GM21717 (cell line): ENCODE measurements at regions not wholly inside any gene's neighbourhood (a gene's known extent, or its start where the extent isn't known, plus 50 kb on each side); places are given as distances from the start of the nearest gene placed in this dataset.

Experiments
- ATAC-seq: cut with Tn5 transposase; IDR thresholded peaks from one replicate; pipeline ENCODE4 v1.9.1; 2021; ENCODE audit warnings: mild to moderate bottlenecking, moderate library complexity; ENCODE audit not compliant: unreplicated experiment

DNA sequence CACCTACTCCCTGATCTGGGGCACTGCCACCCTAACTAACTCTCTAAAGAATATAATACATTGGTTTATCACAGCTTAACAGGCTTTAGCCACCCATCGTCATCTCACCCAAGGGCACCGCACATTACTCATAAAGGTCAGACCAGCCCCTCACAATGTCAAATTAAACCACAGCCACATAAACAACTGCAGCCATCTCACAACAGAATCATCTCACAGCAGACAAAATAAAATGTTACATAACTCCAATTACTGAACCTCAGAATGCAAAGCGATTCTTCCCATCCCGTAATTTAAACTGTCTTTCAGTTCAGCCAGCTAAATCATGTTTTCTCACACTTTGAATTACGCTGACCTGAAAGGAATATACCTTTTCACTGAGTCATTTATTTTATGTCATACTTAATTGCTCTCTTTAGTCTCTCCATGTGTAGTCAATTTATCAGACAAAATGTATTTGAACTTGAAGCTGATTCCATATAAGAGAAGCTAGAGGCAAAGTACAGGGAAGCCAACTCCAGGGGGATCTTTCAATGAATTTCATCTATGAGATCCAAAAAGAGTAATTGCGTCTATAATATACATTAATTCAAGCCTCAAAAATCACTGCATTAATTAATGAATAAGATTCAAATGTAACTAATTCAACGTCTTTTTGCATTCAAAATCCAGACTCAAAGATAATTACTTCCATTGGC, 96.9 kb upstream of the NEBL start:
- ATAC-seq, result no peak

DNA sequence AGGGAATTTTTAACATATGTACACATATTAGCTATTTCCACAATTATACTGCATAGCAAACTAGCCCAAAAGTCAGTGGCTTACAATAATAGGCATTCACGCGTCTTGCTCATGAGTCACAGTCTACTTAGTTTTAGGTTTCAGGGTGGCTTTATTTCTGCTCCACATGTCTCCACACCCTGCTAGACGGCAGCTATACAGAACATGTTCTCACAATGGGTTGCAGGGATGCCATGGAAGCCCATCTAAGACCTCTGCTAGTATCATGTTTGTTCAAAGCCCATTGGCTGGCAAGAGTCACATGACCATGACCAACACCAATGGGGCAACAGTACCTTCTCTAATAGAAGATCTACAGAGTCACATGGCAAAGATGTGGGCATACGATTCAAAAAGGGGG, 96.3 kb upstream of the NEBL start:
- no peak for ATAC-seq

DNA sequence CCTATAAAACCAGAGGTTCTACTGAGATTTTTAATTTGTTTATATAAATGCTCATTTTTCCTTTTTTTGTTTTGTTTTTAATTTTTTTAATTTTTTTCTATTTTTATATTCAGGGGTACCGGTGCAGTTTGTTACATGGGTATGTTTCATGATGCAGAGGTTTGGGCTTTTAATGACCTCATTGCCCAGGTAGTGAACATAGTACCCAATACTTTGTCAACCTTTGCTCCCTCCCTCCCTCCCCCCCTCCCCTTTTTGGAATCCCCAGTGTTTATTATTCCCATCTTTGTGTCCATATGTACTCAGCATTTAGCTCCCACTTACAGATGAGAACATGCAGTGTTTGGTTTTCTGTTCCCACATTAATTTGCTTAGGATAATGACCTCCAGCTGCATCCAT, 94.4 kb upstream of the NEBL start:
- no peak for ATAC-seq

DNA sequence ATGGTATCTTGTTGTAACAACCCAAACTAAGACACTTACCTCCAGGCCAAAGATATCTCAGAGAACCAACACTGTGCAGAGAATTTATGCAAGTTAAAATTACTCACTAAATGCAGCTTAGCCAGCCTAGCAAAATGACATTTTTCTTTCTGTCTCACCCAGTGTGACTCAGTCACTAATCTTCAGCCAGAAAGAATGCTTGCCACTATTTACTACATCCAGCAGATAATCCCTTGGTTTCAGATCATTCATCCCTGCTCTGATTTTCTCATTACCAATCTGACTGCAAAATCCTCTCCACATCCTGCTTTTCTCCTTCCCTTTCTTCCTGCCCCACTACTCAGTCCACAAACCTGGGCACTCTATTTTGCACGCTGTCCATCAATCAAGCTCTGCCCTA, 93.5 kb upstream of the NEBL start:
- no peak for ATAC-seq

DNA sequence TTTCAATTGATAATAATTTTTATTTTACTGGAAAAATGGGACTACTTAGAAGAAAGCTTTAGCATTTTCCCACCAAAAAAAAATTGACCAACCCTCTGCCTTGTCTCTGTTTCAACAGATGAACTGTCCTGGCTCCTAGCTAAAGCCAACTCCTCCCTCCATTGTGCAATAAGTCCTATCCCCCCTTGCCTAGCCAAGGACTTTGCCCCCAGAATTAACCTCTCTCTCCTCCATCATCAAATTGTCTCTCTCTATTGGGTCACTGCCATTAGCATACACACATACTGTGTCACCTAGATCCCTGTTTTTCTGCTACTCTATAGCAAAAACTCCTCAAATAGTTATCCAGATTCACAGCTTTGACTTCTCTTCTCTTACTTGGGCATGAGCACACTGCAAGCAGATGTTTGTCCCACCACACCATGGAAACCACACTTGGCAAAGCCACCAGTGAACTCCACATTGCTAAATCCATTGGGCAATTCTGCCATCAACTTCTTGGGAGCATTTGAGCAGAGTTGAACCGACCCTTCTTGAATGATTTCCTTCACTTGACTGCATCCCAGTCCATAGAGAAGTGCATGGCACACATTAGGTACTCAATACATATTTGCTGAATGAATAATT, 91.4 kb upstream of the NEBL start:
- no peak for ATAC-seq

DNA sequence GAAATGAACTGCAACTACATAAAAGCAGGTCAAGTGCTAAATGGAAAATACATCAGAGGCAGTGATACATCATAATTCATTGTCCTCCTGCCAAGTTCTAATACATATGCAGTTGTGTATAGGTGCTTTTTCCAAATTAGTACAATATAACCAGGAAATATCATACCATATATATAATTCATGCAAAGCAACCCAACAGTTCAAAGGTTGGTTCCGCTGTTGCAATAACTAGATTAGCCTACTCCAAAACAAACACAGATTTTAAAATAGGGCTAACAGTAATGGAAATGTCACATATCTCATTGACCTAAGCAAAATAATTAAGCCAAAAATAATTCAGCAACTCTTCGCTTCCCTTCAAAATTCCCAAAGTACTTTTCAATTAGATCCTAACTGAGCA, 88.9 kb upstream of the NEBL start:
- ATAC-seq, result no peak

DNA sequence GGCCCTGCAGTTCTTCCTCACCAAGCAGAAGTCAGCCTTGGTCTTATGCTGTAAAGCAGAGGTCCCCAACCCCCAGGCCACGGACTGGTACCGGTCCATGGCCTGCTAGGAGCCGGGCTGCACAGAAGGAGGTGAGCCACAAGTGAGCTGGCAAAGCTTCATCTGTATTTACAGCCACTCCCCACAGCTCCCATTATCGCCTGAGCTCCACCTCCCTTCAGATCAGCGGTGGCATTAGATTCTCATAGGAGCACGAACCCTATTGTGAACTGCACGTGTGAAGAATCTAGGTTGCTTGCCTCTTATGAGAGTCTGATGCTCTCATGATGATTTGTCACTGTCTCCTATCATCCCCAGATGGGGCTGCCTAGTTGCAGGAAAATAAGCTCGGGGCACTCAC, 87.6 kb upstream of the NEBL start:
- ATAC-seq, result no peak

DNA sequence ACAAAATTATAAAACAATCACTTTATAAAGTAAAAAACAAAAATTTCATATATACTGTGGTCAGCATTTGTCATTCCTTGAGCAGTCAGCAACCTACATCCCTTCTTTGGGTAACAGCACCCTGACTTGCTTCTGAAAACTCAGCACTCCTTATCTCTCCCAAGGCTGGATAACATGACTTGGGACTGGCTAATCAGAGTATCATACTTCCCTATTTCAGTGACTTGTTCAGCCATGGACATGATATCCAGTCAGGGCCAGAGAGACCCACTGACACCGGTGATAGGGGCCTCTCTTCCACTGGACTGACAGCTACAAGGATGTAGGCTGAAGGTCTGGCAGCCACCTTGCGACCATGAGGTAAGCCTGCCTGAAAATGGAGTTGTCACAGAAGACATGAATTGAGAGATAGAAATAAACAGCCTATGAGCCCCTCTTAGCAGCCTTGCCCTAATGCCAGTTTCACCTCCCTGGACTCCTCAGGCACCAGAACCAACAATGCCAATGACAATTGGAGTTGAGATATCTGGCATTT, 84.4 kb upstream of the NEBL start:
- ATAC-seq, result no peak

DNA sequence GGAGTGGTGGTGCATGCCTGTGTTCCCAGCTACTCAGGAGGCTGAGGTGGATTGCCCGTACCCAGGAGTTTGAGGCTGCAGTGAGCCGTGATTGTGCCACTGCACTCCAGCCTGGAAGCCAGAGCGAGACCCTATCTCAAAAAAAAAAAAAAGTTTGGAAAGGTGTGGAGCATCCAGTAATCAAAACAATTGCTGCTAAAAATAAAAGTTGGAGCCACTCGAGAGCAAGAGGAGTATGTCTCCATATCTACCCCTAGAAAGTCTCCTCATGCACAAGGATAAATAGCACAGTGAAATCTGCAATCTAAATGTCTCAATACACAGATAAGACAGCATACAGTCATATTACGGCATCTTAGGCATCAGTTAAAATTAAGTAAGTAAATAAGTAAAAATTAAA, 81.5 kb upstream of the NEBL start:
- no peak for ATAC-seq

DNA sequence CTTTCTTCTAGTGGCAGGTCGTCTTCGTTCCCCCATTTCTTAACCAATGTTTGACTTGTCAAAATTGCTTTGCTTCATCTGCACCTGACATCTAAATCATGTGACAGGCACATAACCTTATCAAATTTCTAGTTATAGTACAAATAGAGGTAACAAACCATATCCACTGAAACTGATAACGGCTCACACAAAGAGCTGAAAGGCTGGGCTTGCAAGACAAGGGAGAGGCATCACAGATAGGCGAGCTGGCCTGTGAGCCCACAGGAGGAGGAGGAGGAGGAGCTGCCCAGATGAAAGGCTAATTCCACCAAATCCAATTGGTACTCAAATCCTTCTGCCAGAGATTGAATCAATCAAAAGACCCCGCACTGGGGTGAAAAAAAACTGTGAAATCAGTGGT, 80.2 kb upstream of the NEBL start:
- ATAC-seq, result no peak

DNA sequence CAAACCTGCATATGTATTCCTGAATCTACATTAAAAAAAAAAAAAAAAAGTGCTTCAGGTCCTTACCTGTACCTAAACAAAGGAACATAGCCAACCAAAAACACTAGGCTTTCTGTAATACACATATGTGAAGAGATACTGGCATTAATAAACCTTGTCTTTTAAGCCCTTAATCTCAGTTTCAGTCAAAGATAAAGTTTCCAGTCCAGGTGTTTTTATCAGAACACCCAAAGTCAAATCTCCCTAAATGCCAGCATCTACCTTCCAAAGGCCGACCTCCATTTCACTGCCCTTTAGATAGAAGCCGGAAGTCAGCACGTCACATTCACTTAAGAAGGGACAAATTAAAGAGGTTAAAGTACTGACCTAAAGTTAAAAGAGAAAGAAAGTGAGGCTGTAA, 79.8 kb upstream of the NEBL start:
- ATAC-seq, result no peak

DNA sequence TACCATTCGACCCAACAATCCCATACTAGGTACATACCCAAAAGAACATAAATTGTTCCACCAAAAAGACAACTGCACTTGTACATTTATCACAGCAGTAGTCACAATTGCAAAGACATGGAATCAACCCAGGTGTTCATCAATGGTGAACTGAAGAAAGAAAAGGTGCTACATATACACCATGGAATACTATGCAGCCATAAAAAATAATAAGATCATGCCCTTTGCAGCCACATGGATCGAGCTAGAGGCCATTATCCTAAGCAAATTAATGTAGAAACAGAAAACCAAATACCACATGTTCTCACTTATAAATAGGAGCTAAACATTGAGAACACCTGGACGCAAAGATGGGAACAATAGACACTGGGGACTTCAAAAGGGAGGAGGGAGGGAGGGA, 79.3 kb upstream of the NEBL start:
- ATAC-seq, result no peak

DNA sequence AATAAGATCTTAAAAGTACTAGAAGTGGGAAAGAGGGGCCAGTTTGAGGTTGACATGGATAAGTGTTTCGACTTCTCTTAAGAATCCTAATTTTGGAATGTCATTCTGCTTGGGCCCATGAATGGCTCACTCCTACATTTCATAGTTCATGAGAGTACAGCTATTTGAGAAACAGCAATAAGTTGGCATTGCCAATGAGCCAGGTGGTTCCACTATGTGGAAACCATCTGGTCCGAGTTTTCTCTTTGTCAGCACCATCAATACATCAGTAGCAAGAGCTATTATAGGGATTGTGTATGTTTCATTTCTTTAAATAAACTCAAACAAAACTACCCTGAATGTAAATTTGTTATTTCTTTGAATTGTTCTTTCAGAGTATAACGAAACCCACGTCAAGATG, 78.1 kb upstream of the NEBL start:
- ATAC-seq, result no peak

DNA sequence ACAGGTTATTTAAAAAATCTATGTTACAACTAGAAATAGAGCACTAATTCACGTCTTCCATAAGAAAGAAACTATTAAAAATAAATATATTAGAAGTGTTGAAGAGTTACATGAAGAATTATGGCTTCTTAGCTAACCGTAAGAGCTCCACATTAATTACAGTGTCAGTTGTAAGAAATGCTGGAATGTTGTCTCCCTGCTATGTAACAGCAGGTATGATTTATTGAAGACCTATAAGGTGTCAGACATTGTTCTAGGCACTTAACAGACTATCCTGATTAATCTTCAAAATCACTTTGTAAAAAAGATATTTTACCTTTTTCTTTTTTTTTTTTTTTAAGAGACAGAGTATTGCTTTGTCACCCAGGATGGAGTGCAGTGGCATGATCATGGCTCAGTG, 75.8 kb upstream of the NEBL start:
- no peak for ATAC-seq

DNA sequence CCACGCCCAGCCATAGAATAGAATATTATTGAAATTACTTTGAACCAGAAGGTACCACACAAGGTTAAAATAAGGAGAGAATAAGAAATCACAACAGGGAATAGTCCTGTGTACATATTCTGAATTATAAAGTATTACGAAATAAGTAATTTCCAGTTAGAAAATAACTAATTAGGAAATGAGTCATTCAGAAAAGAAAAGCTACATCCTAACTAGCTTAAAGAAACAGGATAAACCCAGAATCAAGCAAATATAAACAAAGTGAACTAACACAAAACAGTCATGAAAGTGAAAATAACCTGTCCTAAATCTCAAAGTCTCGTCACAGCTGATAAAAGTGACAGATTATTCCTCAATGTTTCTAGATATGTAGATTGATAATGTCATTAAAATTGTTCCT, 74.8 kb upstream of the NEBL start:
- ATAC-seq, result no peak

DNA sequence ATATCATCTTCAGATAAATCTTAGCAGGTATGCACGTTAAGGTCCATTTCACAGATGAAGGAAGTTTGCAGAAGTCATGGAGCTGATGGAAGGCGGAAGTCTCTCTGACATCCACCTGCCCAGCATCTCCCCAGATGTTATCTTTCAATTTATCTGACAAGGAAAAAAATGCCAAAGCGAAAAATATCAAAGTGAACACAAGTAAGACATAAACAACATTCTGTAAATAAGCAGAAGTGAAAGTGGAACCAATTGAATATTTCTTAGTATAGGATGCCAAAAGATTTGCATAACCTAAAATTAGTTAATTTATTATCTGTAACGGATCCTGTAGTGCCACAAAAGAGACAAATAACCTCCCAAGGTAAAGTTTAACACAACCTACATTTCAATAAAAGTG, 73.6 kb upstream of the NEBL start:
- ATAC-seq, result peak; percentile 93

DNA sequence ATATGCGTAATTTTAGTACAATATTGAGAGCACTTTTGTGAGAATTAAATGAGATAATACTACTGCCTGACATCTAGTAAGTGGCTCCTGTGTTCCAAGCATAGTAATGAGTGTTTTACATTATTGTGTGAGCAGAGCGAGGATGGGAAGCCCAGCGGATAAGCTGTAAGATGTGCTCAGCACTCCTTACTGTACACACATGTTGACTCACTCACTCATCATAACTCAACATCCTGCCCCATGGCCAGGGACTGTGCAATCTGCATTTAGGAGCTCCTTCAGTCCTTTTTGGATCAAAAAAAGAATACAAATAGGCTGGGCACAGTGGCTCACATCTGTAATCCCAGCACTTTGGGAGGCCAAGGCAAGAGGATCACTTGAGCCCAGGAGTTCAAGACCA, 72.9 kb upstream of the NEBL start:
- ATAC-seq, result no peak

DNA sequence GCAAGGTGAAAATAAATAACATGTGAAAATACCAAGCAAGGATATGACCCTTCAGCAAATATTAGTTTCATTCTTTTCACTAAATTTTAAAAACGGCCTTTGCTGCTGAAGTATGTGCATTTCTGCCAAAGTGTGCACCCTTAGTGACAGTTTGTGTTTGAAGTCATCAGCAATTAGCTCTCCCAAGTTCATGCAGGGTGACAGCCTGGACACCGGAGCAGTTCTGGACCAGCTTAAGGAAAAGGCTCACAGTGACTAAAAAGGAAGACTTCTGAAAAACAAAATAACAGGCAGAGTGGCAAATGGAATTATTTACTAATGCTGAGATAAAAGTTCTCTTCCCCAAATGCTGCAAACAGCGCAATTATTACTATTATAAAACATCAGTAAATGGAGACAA, 69.3 kb upstream of the NEBL start:
- no peak for ATAC-seq

DNA sequence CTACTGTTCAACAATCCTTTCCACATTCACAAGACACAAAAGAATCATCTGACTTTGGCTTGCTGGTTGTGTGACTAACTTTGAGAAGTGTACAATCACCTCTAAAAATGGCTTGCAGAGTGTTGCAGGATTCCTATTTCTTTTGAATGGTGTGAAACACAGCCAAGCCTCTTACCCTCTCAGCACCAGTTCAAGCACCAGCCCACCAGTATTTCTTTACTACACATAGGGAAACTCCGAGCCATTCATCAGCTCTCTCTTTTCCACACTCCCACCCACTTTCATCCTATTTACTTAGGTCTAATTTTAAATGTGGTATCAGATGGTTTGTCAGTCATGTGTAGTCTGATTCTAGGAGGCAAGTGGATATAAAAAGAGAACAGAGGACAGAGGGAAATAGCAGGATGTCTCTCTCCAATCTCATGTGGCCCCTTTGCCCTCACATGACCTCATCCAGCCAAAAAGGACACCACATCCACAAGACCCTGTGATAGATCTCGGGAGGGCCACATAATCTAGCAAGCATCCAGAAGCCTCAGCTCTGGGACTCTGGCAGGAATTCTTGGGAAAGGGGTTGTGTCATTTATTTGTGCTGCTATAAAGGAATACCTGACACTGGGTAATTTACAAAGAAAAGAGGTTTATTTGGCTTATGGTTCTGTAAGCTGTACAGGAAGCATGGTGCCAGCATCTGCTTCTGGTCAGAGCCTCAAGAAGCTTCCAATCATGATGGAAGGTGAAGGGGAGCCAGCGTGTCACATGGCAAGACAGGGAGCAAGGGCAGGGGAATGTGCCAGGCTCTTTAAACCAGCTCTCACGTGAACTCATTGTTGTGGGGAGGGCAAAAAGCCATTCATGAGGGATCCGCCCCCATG, 66.8 kb upstream of the NEBL start:
- ATAC-seq, result no peak

DNA sequence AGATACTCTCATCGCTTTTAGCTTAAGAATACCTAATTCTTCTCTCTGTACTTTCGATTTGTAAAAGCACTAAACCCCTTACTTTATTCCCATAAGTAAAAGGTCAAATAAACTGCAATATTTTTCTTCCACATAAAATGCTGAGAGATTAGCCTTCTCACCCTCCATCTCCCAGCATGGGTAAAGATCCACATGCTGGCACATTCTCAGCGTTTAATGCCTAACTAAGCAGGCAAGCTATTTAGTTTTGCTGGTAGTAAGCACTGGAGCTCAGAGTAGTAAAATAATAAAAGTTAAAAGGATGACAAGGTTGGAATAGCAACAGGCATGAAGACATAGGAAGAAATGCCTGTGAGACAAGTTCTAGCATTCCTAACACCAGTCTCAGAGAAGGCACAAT, 65.9 kb upstream of the NEBL start:
- ATAC-seq, result no peak

DNA sequence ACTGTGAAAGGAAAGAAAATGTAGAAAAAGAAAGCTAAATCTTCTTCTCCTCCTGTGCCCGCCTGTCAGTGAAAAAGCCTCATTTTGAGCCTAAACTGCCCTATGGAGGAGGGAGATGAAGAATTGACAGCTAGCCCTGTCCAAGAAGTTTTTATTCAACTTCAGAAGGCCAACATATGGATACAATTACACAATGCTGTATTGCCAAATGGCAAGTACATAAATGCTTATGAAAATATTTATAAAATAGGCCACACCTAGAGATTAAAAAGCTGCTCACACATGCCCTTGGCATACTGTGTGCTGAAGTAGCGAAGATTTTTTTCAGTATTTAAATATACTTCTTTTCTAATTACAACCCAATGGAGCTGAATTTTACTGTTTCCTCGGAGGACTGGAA, 65.1 kb upstream of the NEBL start:
- no peak for ATAC-seq

DNA sequence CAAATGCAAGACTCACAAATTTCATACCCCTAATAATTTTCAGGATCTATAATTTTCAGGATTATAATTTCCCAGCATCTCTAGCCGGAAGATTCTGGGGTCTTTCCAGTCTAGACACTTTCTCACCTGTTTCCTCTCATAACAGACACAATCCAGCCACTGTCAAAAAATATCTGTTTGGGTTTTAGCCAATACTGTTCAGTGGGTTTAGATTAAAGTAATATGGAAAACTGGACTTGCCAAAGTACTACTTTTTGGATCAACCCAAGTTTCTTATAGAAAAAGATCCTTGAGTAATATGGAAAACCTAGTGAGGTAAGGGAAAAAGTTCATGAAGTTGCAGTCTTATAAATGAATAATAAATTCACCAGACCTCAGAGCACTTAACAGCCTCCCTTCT, 62.1 kb upstream of the NEBL start:
- no peak for ATAC-seq
